ES-I3 (cell line): ENCODE measurements at regions not wholly inside any gene's neighbourhood (a gene's known extent, or its start where the extent isn't known, plus 50 kb on each side); places are given as distances from the start of the nearest gene placed in this dataset.

Experiments
- H3K36me3 ChIP-seq: 2 replicates; pipeline ENCODE4 v1.6.1; 2013; ENCODE audit warnings: mild to moderate bottlenecking, low read length, control low read depth, moderate library complexity; ENCODE audit not compliant: insufficient read depth
- H3K4me1 ChIP-seq: 2 replicates; pipeline ENCODE4 v1.6.1; 2013; ENCODE audit warnings: mild to moderate bottlenecking, control low read depth, low read length; ENCODE audit not compliant: insufficient read depth
- H3K9ac ChIP-seq: 2 replicates; pipeline ENCODE4 v1.6.1; 2013; ENCODE audit warnings: low read depth, mild to moderate bottlenecking, low read length, moderate library complexity
- H3K9me3 ChIP-seq: 2 replicates; pipeline ENCODE4 v1.6.1; 2013; ENCODE audit warnings: mild to moderate bottlenecking, low read length, moderate library complexity; ENCODE audit not compliant: control insufficient read depth, insufficient read depth

GRCh38 chr1:185459141-185459540 lies 142.1 kb upstream of the IVNS1ABP start:
- no peak overlapping the region for H3K9ac ChIP-seq
- no peaks in the 10 kb centered on the region for H3K36me3 ChIP-seq
- H3K9me3 ChIP-seq, result no peaks in the 10 kb centered on the region
- no peaks in the 10 kb centered on the region for H3K4me1 ChIP-seq

- H3K4me1 ChIP-seq, result no peaks in the 10 kb centered on the region
- no peaks in the 10 kb centered on the region for H3K9me3 ChIP-seq
- no peaks in the 10 kb centered on the region for H3K36me3 ChIP-seq
- H3K9ac ChIP-seq, result no peak overlapping the region
Measured at GRCh38 chr1:185458670-185459069, 141.6 kb upstream of the IVNS1ABP start.

GRCh38 chr1:185453496-185454192 lies 136.6 kb upstream of the IVNS1ABP start:
- Histone ChIP-seq H3K9me3 (no peaks in the 10 kb centered on the region), H3K9ac (no peak overlapping the region), H3K4me1 (no peaks in the 10 kb centered on the region), H3K36me3 (no peaks in the 10 kb centered on the region)

- Histone ChIP-seq H3K9me3 (no peaks in the 10 kb centered on the region), H3K36me3 (no peaks in the 10 kb centered on the region), H3K9ac (no peak overlapping the region), H3K4me1 (no peaks in the 10 kb centered on the region)
Measured at GRCh38 chr1:185450917-185451316, 133.9 kb upstream of the IVNS1ABP start.

- H3K9me3 ChIP-seq, result no peaks in the 10 kb centered on the region
- no peaks in the 10 kb centered on the region for H3K4me1 ChIP-seq
- no peaks in the 10 kb centered on the region for H3K36me3 ChIP-seq
- no peak overlapping the region for H3K9ac ChIP-seq
Measured at GRCh38 chr1:185450060-185450788, 133.2 kb upstream of the IVNS1ABP start.

GRCh38 chr1:185449378-185450059 lies 132.5 kb upstream of the IVNS1ABP start:
- H3K4me1 ChIP-seq, result no peaks in the 10 kb centered on the region
- H3K9ac ChIP-seq, result no peak overlapping the region
- H3K36me3 ChIP-seq, result no peaks in the 10 kb centered on the region
- no peaks in the 10 kb centered on the region for H3K9me3 ChIP-seq

GRCh38 chr1:185448591-185449186 lies 131.6 kb upstream of the IVNS1ABP start:
- Histone ChIP-seq H3K9ac (no peak overlapping the region), H3K36me3 (no peaks in the 10 kb centered on the region), H3K9me3 (no peaks in the 10 kb centered on the region), H3K4me1 (no peaks in the 10 kb centered on the region)

GRCh38 chr1:185446131-185446530 lies 129.1 kb upstream of the IVNS1ABP start:
- no peaks in the 10 kb centered on the region for H3K36me3 ChIP-seq
- no peaks in the 10 kb centered on the region for H3K4me1 ChIP-seq

GRCh38 chr1:185445594-185445993 lies 128.6 kb upstream of the IVNS1ABP start:
- no peak overlapping the region for H3K9ac ChIP-seq
- no peaks in the 10 kb centered on the region for H3K4me1 ChIP-seq
- no peaks in the 10 kb centered on the region for H3K36me3 ChIP-seq
- H3K9me3 ChIP-seq, result no peaks in the 10 kb centered on the region

More at GRCh38 chr1:185446131-185446530, 129.1 kb upstream of the IVNS1ABP start:
- no peak overlapping the region for H3K9ac ChIP-seq
- no peaks in the 10 kb centered on the region for H3K9me3 ChIP-seq

- no peaks in the 10 kb centered on the region for H3K9me3 ChIP-seq
- H3K36me3 ChIP-seq, result no peaks in the 10 kb centered on the region
- H3K9ac ChIP-seq, result no peak overlapping the region
- H3K4me1 ChIP-seq, result no peaks in the 10 kb centered on the region
Measured at GRCh38 chr1:185444676-185445075, 127.6 kb upstream of the IVNS1ABP start.

- Histone ChIP-seq H3K4me1 (no peaks in the 10 kb centered on the region), H3K9ac (no peak overlapping the region), H3K36me3 (no peaks in the 10 kb centered on the region), H3K9me3 (no peaks in the 10 kb centered on the region)
Measured at GRCh38 chr1:185442050-185442449, 125.0 kb upstream of the IVNS1ABP start.

- Histone ChIP-seq H3K9me3 (no peaks in the 10 kb centered on the region), H3K9ac (no peak overlapping the region), H3K4me1 (no peaks in the 10 kb centered on the region), H3K36me3 (no peaks in the 10 kb centered on the region)
Measured at GRCh38 chr1:185441605-185442004, 124.6 kb upstream of the IVNS1ABP start.

GRCh38 chr1:185440877-185441276 lies 123.8 kb upstream of the IVNS1ABP start:
- Histone ChIP-seq H3K9ac (no peak overlapping the region), H3K36me3 (no peaks in the 10 kb centered on the region), H3K9me3 (no peaks in the 10 kb centered on the region), H3K4me1 (no peaks in the 10 kb centered on the region)

- no peaks in the 10 kb centered on the region for H3K4me1 ChIP-seq
- no peak overlapping the region for H3K9ac ChIP-seq
- H3K9me3 ChIP-seq, result no peaks in the 10 kb centered on the region
- no peaks in the 10 kb centered on the region for H3K36me3 ChIP-seq
Measured at GRCh38 chr1:185439727-185440415, 122.8 kb upstream of the IVNS1ABP start.
